ENCODE measurements at regions not wholly inside any gene's neighbourhood (a gene's known extent, or its start where the extent isn't known, plus 50 kb on each side); places are given as distances from the start of the nearest gene placed in this dataset.

- TF ChIP-seq CTCF (IDR thresholded peaks at IDR 0.05) (no peak), POLR2A (IDR thresholded peaks at IDR 0.05) (no peak)
Measured at GRCh38 chrX:69088171-69088938, 76.9 kb downstream of the PJA1 start.
